Ishikawa (cell line): ENCODE measurements at regions not wholly inside any gene's neighbourhood (a gene's known extent, or its start where the extent isn't known, plus 50 kb on each side); places are given as distances from the start of the nearest gene placed in this dataset.

ENCODE experiments used
- EP300 ChIP-seq: IDR thresholded peaks from 2 replicates; pipeline ENCODE4 v1.6.1; 2012; ENCODE audit warnings: borderline replicate concordance
- NFIC ChIP-seq: IDR thresholded peaks from 2 replicates; pipeline ENCODE4 v1.6.1; 2012
- RAD21 ChIP-seq: IDR thresholded peaks from 2 replicates; pipeline ENCODE4 v1.6.1; 2012; ENCODE audit warnings: low read depth
- TCF12 ChIP-seq: IDR thresholded peaks from 2 replicates; pipeline ENCODE4 v1.6.1; 2012; ENCODE audit warnings: low read depth
- TEAD4 ChIP-seq: IDR thresholded peaks from 2 replicates; pipeline ENCODE4 v1.6.1; 2012
- TF ChIP-seq, protein P1 (sequence below): IDR thresholded peaks from 2 replicates; pipeline ENCODE4 v1.6.1; 2012

DNA sequence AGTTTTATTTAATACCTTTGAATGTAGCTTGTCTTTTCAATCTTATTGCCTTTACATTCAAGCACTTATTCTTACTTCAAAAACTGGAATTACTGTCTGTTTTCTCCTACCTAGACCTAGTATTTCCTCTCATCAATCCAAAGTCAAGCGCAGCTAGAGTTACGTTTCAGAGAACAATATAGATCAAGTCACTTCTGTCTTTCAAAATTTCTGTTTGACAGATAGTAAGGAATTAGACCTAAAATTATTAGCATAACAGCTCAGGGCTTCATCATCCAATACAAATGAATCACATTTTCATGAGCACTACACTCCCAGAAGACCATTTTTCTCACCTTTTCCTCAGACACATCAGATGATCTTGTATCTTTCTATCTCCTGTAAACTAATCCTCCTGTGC, 170.6 kb downstream of the CCDC59 start:
- TF ChIP-seq, protein P1, sequence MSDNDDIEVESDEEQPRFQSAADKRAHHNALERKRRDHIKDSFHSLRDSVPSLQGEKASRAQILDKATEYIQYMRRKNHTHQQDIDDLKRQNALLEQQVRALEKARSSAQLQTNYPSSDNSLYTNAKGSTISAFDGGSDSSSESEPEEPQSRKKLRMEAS: no peak
- TF ChIP-seq TEAD4 (no peak), RAD21 (no peak), EP300 (no peak), TCF12 (no peak), NFIC (no peak)
